ENCODE measurements at regions not wholly inside any gene's neighbourhood (a gene's known extent, or its start where the extent isn't known, plus 50 kb on each side); places are given as distances from the start of the nearest gene placed in this dataset.

DNA sequence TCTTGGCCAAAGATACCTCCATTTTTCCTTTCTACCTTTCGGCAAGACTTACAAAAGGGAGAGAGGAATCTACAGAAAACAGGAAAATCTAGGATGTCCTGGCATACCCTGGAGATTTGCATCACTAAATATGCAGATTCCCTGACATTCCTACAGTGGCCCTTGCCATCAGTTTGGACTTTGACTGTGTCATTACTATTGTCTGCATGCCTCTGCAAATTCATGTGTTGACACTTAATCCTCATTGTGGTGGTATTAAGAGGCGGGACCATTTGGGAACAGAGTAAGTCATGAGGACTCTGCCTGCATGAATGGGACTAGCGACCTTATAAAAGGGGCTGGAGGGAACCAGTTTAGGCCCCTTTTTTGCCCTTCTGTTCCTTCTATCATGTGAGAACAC lies 50.5 kb upstream of the DTNBP1 start:
- intact Hi-C loops (cut with DNase I) = no loop called here
- TF ChIP-seq POLR2AphosphoS5 (IDR thresholded peaks at IDR 0.05) (no peak), POLR2A (IDR thresholded peaks at IDR 0.05) (no peak)
- TF ChIP-seq, protein P1, sequence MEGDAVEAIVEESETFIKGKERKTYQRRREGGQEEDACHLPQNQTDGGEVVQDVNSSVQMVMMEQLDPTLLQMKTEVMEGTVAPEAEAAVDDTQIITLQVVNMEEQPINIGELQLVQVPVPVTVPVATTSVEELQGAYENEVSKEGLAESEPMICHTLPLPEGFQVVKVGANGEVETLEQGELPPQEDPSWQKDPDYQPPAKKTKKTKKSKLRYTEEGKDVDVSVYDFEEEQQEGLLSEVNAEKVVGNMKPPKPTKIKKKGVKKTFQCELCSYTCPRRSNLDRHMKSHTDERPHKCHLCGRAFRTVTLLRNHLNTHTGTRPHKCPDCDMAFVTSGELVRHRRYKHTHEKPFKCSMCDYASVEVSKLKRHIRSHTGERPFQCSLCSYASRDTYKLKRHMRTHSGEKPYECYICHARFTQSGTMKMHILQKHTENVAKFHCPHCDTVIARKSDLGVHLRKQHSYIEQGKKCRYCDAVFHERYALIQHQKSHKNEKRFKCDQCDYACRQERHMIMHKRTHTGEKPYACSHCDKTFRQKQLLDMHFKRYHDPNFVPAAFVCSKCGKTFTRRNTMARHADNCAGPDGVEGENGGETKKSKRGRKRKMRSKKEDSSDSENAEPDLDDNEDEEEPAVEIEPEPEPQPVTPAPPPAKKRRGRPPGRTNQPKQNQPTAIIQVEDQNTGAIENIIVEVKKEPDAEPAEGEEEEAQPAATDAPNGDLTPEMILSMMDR (IDR thresholded peaks at IDR 0.05) = no peak
- no peak for DNase-seq (ENCODE audit: low spot score)
- Histone ChIP-seq H3K27me3 (replicated peaks; ENCODE audit: insufficient read depth) (no peaks in the 10 kb centered on the region), H3K9me3 (no peaks in the 10 kb centered on the region), H3K27ac (no peak overlapping the region), H3K4me3 (no peak overlapping the region), H3K4me1 (replicated peaks) (no peaks in the 10 kb centered on the region), H3K36me3 (no peaks in the 10 kb centered on the region)
- WGBS = 82% methylated on average over 3 of the region's 3 CpGs

DNA sequence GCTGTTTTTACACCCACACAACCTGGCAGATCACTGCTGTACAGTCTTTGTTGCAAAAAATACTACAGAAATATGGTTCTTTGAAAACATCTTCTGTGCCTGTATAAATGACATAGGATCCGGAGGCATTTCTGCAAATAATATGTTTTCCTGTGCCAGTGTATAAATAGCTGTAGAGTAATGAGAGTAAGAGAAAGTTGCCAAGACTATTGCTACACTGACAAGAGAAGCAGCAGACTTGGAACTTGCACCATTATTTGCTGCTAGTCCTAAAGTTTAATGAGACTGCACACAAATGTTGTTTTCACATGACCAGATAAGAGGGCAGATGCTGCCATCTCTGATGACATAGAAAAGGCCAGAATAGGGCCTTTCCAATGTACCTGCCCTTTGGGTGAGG lies 50.0 kb upstream of the DTNBP1 start:
- Histone ChIP-seq H3K27ac (no peak overlapping the region), H3K9me3 (no peaks in the 10 kb centered on the region), H3K36me3 (no peaks in the 10 kb centered on the region), H3K27me3 (replicated peaks; ENCODE audit: insufficient read depth) (no peaks in the 10 kb centered on the region), H3K4me1 (replicated peaks) (no peaks in the 10 kb centered on the region), H3K4me3 (no peak overlapping the region)
- intact Hi-C loops (cut with DNase I) = no loop called here
- no peak for DNase-seq (ENCODE audit: low spot score)
- WGBS = 38% methylated on average over 1 of the region's 1 CpG
- TF ChIP-seq, protein P1 (IDR thresholded peaks at IDR 0.05) = no peak
- no peak for TF ChIP-seq POLR2AphosphoS5 (IDR thresholded peaks at IDR 0.05)
- no peak for TF ChIP-seq POLR2A (IDR thresholded peaks at IDR 0.05)

Small RNA genes lying in the stretch of these regions (small RNA-seq; reads per million reads assigned to genes)
- gene AL365265.1 = 0 reads per million in 2 donors

Measured in prostate gland (tissue), 2 donors.